ENCODE measurements at regions not wholly inside any gene's neighbourhood (a gene's known extent, or its start where the extent isn't known, plus 50 kb on each side); places are given as distances from the start of the nearest gene placed in this dataset.
"Not testable (repeated sequence)": the region's sequence is repeated elsewhere in the genome, so short reads cannot be mapped to it uniquely, and the experiment has no call there.

- H3K9me3 ChIP-seq; H3K36me3 ChIP-seq; H3K4me3 ChIP-seq; H3K27ac ChIP-seq; H3K27me3 ChIP-seq; intact Hi-C loops (cut with DNase I; ENCODE audit: low total_unique reads); DNase-seq; H3K4me1 ChIP-seq: not testable (repeated sequence)
Observed at GRCh38 chr2:111420074-111420473, 299.4 kb downstream of the BCL2L11 start.

- H3K4me3 ChIP-seq; H3K9me3 ChIP-seq; H3K27ac ChIP-seq; H3K4me1 ChIP-seq; H3K27me3 ChIP-seq; H3K36me3 ChIP-seq; DNase-seq; intact Hi-C loops (cut with DNase I; ENCODE audit: low total_unique reads): not testable (repeated sequence)
Observed at GRCh38 chr2:111420835-111421234, 300.1 kb downstream of the BCL2L11 start.

GRCh38 chr2:111421949-111422348 is 301.2 kb downstream of the BCL2L11 start:
- intact Hi-C loops (cut with DNase I; ENCODE audit: low total_unique reads), result not testable (repeated sequence)

GRCh38 chr2:111422562-111422961 is 301.8 kb downstream of the BCL2L11 start:
- H3K27me3 ChIP-seq; DNase-seq; H3K4me3 ChIP-seq; intact Hi-C loops (cut with DNase I; ENCODE audit: low total_unique reads); H3K4me1 ChIP-seq; H3K9me3 ChIP-seq; H3K36me3 ChIP-seq; H3K27ac ChIP-seq: not testable (repeated sequence)

More at GRCh38 chr2:111421949-111422348, 301.2 kb downstream of the BCL2L11 start:
- H3K27ac ChIP-seq, DNase-seq, H3K4me1 ChIP-seq, H3K27me3 ChIP-seq, H3K36me3 ChIP-seq, H3K4me3 ChIP-seq, H3K9me3 ChIP-seq: not testable (repeated sequence)

- H3K4me3 ChIP-seq; DNase-seq; H3K27ac ChIP-seq; intact Hi-C loops (cut with DNase I; ENCODE audit: low total_unique reads); H3K9me3 ChIP-seq; H3K36me3 ChIP-seq; H3K4me1 ChIP-seq; H3K27me3 ChIP-seq: not testable (repeated sequence)
Observed at GRCh38 chr2:111423184-111423583, 302.5 kb downstream of the BCL2L11 start.

GRCh38 chr2:111424176-111424575 is 303.5 kb downstream of the BCL2L11 start:
- H3K36me3 ChIP-seq; H3K4me1 ChIP-seq; H3K27me3 ChIP-seq; H3K4me3 ChIP-seq; H3K27ac ChIP-seq; DNase-seq; intact Hi-C loops (cut with DNase I; ENCODE audit: low total_unique reads); H3K9me3 ChIP-seq: not testable (repeated sequence)

- H3K36me3 ChIP-seq; H3K9me3 ChIP-seq; DNase-seq; H3K4me3 ChIP-seq; H3K27ac ChIP-seq; H3K27me3 ChIP-seq; intact Hi-C loops (cut with DNase I; ENCODE audit: low total_unique reads); H3K4me1 ChIP-seq: not testable (repeated sequence)
Observed at GRCh38 chr2:111424851-111425309, 304.2 kb downstream of the BCL2L11 start.

- H3K27ac ChIP-seq; H3K36me3 ChIP-seq; intact Hi-C loops (cut with DNase I; ENCODE audit: low total_unique reads); H3K4me1 ChIP-seq; H3K27me3 ChIP-seq; H3K4me3 ChIP-seq; DNase-seq; H3K9me3 ChIP-seq: not testable (repeated sequence)
Observed at GRCh38 chr2:111425789-111426201, 305.1 kb downstream of the BCL2L11 start.

- H3K4me1 ChIP-seq; intact Hi-C loops (cut with DNase I; ENCODE audit: low total_unique reads); DNase-seq; H3K27me3 ChIP-seq; H3K9me3 ChIP-seq; H3K27ac ChIP-seq; H3K36me3 ChIP-seq; H3K4me3 ChIP-seq: not testable (repeated sequence)
Observed at GRCh38 chr2:111427346-111427745, 306.6 kb downstream of the BCL2L11 start.

GRCh38 chr2:111428915-111429314 is 308.2 kb downstream of the BCL2L11 start:
- intact Hi-C loops (cut with DNase I; ENCODE audit: low total_unique reads); H3K9me3 ChIP-seq; H3K36me3 ChIP-seq; DNase-seq; H3K4me1 ChIP-seq; H3K4me3 ChIP-seq; H3K27me3 ChIP-seq; H3K27ac ChIP-seq: not testable (repeated sequence)

- H3K27ac ChIP-seq; H3K27me3 ChIP-seq; H3K4me3 ChIP-seq; H3K9me3 ChIP-seq; H3K4me1 ChIP-seq; intact Hi-C loops (cut with DNase I; ENCODE audit: low total_unique reads); H3K36me3 ChIP-seq; DNase-seq: not testable (repeated sequence)
Observed at GRCh38 chr2:111429353-111429752, 308.6 kb downstream of the BCL2L11 start.

- intact Hi-C loops (cut with DNase I; ENCODE audit: low total_unique reads); H3K27me3 ChIP-seq; H3K4me3 ChIP-seq; H3K36me3 ChIP-seq; DNase-seq; H3K4me1 ChIP-seq; H3K27ac ChIP-seq; H3K9me3 ChIP-seq: not testable (repeated sequence)
Observed at GRCh38 chr2:111430817-111431661, 310.3 kb downstream of the BCL2L11 start.

GRCh38 chr2:111432423-111432822 is 311.7 kb downstream of the BCL2L11 start:
- H3K4me3 ChIP-seq; DNase-seq; intact Hi-C loops (cut with DNase I; ENCODE audit: low total_unique reads); H3K36me3 ChIP-seq; H3K4me1 ChIP-seq; H3K27me3 ChIP-seq; H3K9me3 ChIP-seq; H3K27ac ChIP-seq: not testable (repeated sequence)

- DNase-seq; intact Hi-C loops (cut with DNase I; ENCODE audit: low total_unique reads); H3K4me1 ChIP-seq; H3K9me3 ChIP-seq; H3K36me3 ChIP-seq; H3K27ac ChIP-seq; H3K27me3 ChIP-seq; H3K4me3 ChIP-seq: not testable (repeated sequence)
Observed at GRCh38 chr2:111432916-111433499, 312.3 kb downstream of the BCL2L11 start.

Measured in tibial artery (tissue), 4 donors.